ENCODE measurements at regions not wholly inside any gene's neighbourhood (a gene's known extent, or its start where the extent isn't known, plus 50 kb on each side); places are given as distances from the start of the nearest gene placed in this dataset.

DNA sequence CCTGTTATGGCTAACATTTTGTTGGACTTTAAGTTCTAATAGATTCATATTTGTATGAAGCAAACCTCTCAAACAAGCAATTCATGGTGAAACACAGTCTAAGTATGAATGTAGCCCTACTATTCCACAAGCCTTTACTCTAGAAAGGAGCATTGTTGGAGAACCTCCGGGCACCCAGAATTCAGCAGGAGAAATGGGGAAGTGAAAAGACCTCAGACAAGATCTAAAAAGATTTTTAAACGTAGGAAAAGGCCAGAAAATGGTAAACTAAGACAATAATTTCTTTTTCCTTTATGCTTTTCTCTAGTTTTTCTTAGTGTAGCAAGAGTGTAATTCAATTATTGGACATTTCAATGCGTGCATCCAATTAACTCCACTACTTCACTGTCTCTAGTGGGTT lies 426.4 kb downstream of the INSC start:
- TF ChIP-seq, protein P1, sequence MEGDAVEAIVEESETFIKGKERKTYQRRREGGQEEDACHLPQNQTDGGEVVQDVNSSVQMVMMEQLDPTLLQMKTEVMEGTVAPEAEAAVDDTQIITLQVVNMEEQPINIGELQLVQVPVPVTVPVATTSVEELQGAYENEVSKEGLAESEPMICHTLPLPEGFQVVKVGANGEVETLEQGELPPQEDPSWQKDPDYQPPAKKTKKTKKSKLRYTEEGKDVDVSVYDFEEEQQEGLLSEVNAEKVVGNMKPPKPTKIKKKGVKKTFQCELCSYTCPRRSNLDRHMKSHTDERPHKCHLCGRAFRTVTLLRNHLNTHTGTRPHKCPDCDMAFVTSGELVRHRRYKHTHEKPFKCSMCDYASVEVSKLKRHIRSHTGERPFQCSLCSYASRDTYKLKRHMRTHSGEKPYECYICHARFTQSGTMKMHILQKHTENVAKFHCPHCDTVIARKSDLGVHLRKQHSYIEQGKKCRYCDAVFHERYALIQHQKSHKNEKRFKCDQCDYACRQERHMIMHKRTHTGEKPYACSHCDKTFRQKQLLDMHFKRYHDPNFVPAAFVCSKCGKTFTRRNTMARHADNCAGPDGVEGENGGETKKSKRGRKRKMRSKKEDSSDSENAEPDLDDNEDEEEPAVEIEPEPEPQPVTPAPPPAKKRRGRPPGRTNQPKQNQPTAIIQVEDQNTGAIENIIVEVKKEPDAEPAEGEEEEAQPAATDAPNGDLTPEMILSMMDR (IDR thresholded peaks at IDR 0.05), result no peak
- Mint-ChIP-seq H3K27me3 (ENCODE audit: insufficient read depth) (no peaks in the 10 kb centered on the region; the same call in 1 of the 2 replicates), H3K4me3 (no peak overlapping the region), H3K27ac (no peak overlapping the region), H3K36me3 (ENCODE audit: low read depth) (peaks cover 8% of the 10 kb centered on the region), H3K4me1 (ENCODE audit: low read depth) (no peaks in the 10 kb centered on the region), H3K9me3 (peaks cover 57% of the 10 kb centered on the region)
- DNase-seq, result no peak

GRCh38 chr11:15544353-15544752 lies 429.6 kb downstream of the INSC start:
- Mint-ChIP-seq H3K27ac (no peak overlapping the region), H3K36me3 (ENCODE audit: low read depth) (peaks cover 8% of the 10 kb centered on the region), H3K9me3 (peaks cover 42% of the 10 kb centered on the region), H3K4me1 (ENCODE audit: low read depth) (no peaks in the 10 kb centered on the region), H3K4me3 (no peak overlapping the region), H3K27me3 (ENCODE audit: insufficient read depth) (no peaks in the 10 kb centered on the region; the same call in 1 of the 2 replicates)
- TF ChIP-seq, protein P1 (IDR thresholded peaks at IDR 0.05), result no peak
- no peak for DNase-seq

GRCh38 chr11:15547685-15548084 lies 433.0 kb downstream of the INSC start:
- no peak overlapping the region for H3K27ac Mint-ChIP-seq
- H3K4me3 Mint-ChIP-seq, result no peak overlapping the region
- H3K9me3 Mint-ChIP-seq, result peaks cover 31% of the 10 kb centered on the region
- DNase-seq, result no peak
- no peaks in the 10 kb centered on the region for H3K27me3 Mint-ChIP-seq (ENCODE audit: insufficient read depth)
- peaks cover 4% of the 10 kb centered on the region; the same call in 1 of the 2 replicates for H3K36me3 Mint-ChIP-seq (ENCODE audit: low read depth)
- TF ChIP-seq, protein P1 (IDR thresholded peaks at IDR 0.05), result no peak
- H3K4me1 Mint-ChIP-seq (ENCODE audit: low read depth), result no peaks in the 10 kb centered on the region

- H3K4me3 Mint-ChIP-seq, result no peak overlapping the region
- H3K27me3 Mint-ChIP-seq (ENCODE audit: insufficient read depth), result no peaks in the 10 kb centered on the region
- H3K27ac Mint-ChIP-seq, result no peak overlapping the region
- no peaks in the 10 kb centered on the region for H3K4me1 Mint-ChIP-seq (ENCODE audit: low read depth)
- TF ChIP-seq, protein P1 (IDR thresholded peaks at IDR 0.05), result no peak
- H3K36me3 Mint-ChIP-seq (ENCODE audit: low read depth), result no peaks in the 10 kb centered on the region
- no peak for DNase-seq
- peaks cover 36% of the 10 kb centered on the region for H3K9me3 Mint-ChIP-seq
Measured at GRCh38 chr11:15551901-15552851, 437.5 kb downstream of the INSC start.

DNA sequence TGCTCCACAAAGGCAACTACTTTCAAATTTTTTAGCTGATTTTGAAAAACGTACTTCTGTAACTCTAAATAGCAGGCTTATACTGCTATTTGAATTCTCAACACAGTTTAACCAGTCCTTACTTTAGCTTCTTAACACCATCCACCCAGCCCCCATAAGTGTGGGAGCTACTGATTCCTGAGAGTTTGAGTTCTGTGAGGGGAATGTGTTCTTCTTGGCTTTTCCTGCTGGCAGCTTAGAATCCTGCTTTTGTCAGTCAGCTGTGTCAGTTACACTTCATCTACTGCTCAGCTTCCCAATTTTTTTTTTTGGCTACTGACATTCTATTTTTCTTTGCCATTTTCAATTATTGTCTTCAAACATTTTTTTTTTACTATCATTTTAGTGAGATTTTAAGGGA lies 440.4 kb downstream of the INSC start:
- Mint-ChIP-seq H3K4me1 (ENCODE audit: low read depth) (no peaks in the 10 kb centered on the region), H3K4me3 (no peak overlapping the region), H3K36me3 (ENCODE audit: low read depth) (no peaks in the 10 kb centered on the region), H3K9me3 (peaks cover 45% of the 10 kb centered on the region), H3K27me3 (ENCODE audit: insufficient read depth) (no peaks in the 10 kb centered on the region), H3K27ac (no peak overlapping the region)
- no peak for DNase-seq
- TF ChIP-seq, protein P1 (IDR thresholded peaks at IDR 0.05), result no peak

Data from HFFc6 (cell line).